SK-N-SH treated with all-trans-retinoic acid at 6 μM for 48 hours (cell line): ENCODE measurements at regions not wholly inside any gene's neighbourhood (a gene's known extent, or its start where the extent isn't known, plus 50 kb on each side); places are given as distances from the start of the nearest gene placed in this dataset.

ENCODE experiments used
- ATAC-seq: fragments of 200-7000 bp; cut with Tn5 transposase; 3 replicates; pipeline ENCODE4 v1.9.1; 2020; ENCODE audit warnings: mild to moderate bottlenecking, moderate library complexity
- ARNTL ChIP-seq: fragments of 450-650 bp; formaldehyde crosslinking; IDR thresholded peaks from 2 replicates; pipeline ENCODE4 v1.5.0; 2020; ENCODE audit warnings: low read depth, mild to moderate bottlenecking, moderate library complexity, borderline replicate concordance
- BACH2 ChIP-seq: fragments of 250-450 bp; sonication (Bioruptor Pico); IDR thresholded peaks from 2 replicates; pipeline ENCODE4 v1.9.0; 2021; ENCODE audit warnings: mild to moderate bottlenecking, borderline replicate concordance
- CSDC2 ChIP-seq: fragments of 250-450 bp; sonication (Bioruptor Pico); IDR thresholded peaks from 2 replicates; pipeline ENCODE4 v1.5.0; 2020; ENCODE audit warnings: mild to moderate bottlenecking, moderate library complexity
- ESRRG ChIP-seq: fragments of 250-450 bp; sonication (Bioruptor Pico); IDR thresholded peaks from 2 replicates; pipeline ENCODE4 v1.6.1; 2021; ENCODE audit warnings: mild to moderate bottlenecking
- GLIS3 ChIP-seq: fragments of 250-450 bp; sonication (Bioruptor Pico); IDR thresholded peaks from 2 replicates; pipeline ENCODE4 v1.5.0; 2020; ENCODE audit warnings: mild to moderate bottlenecking, moderate library complexity
- ISL1 ChIP-seq: fragments of 250-450 bp; sonication (Bioruptor Pico); IDR thresholded peaks from 2 replicates; pipeline ENCODE4 v2.1.2; 2022; ENCODE audit warnings: mild to moderate bottlenecking, moderate library complexity
- OSR1 ChIP-seq: fragments of 250-450 bp; sonication (Bioruptor Pico); IDR thresholded peaks from 2 replicates; pipeline ENCODE4 v1.8.0; 2022; ENCODE audit warnings: moderate library complexity, mild to moderate bottlenecking, inconsistent platforms
- PPARA ChIP-seq: fragments of 250-450 bp; sonication (Bioruptor Pico); IDR thresholded peaks from 2 replicates; pipeline ENCODE4 v1.5.0; 2020; ENCODE audit warnings: mild to moderate bottlenecking, borderline replicate concordance
- RARB ChIP-seq: fragments of 250-450 bp; sonication (Bioruptor Pico); IDR thresholded peaks from 2 replicates; pipeline ENCODE4 v1.8.0; 2021; ENCODE audit warnings: mild to moderate bottlenecking, moderate library complexity
- SNAI2 ChIP-seq: fragments of 250-450 bp; sonication (Bioruptor Pico); IDR thresholded peaks from 2 replicates; pipeline ENCODE4 v1.5.0; 2020; ENCODE audit warnings: mild to moderate bottlenecking, moderate library complexity
- TCF4 ChIP-seq: fragments of 250-450 bp; sonication (Bioruptor Pico); IDR thresholded peaks from 2 replicates; pipeline ENCODE4 v1.8.0; 2021; ENCODE audit warnings: mild to moderate bottlenecking, moderate library complexity, borderline replicate concordance
- TOX ChIP-seq: fragments of 250-450 bp; sonication (Bioruptor Pico); IDR thresholded peaks from 2 replicates; pipeline ENCODE4 v1.8.0; 2021; ENCODE audit warnings: mild to moderate bottlenecking, moderate library complexity, borderline replicate concordance
- ZC3H10 ChIP-seq: fragments of 250-450 bp; sonication (Bioruptor Pico); IDR thresholded peaks from 2 replicates; pipeline ENCODE4 v1.5.1; 2021; ENCODE audit warnings: mild to moderate bottlenecking, moderate library complexity
- ZFP3 ChIP-seq: fragments of 250-450 bp; sonication (Bioruptor Pico); IDR thresholded peaks from 2 replicates; pipeline ENCODE4 v1.5.0; 2020; ENCODE audit warnings: mild to moderate bottlenecking, moderate library complexity
- ZFP30 ChIP-seq: fragments of 450-650 bp; formaldehyde crosslinking; IDR thresholded peaks from 2 replicates; pipeline ENCODE4 v1.5.0; 2022; ENCODE audit warnings: mild to moderate bottlenecking, moderate library complexity
- ZNF565 ChIP-seq: fragments of 450-650 bp; formaldehyde crosslinking; conservative IDR thresholded peaks from 2 replicates; pipeline ENCODE4 v1.5.0; 2020; ENCODE audit warnings: low read depth, mild to moderate bottlenecking, moderate library complexity
- ZNF70 ChIP-seq: fragments of 450-650 bp; formaldehyde crosslinking; IDR thresholded peaks from 2 replicates; pipeline ENCODE4 v1.5.0; 2020; ENCODE audit warnings: mild to moderate bottlenecking, moderate library complexity
- TF ChIP-seq, protein P1 (sequence below): fragments of 250-450 bp; sonication (Bioruptor Pico); IDR thresholded peaks from 2 replicates; pipeline ENCODE4 v1.8.0; 2020; ENCODE audit warnings: mild to moderate bottlenecking, moderate library complexity, borderline replicate concordance
- TF ChIP-seq, protein P2 (sequence below): fragments of 250-450 bp; sonication (Bioruptor Pico); IDR thresholded peaks from 2 replicates; pipeline ENCODE4 v1.5.1; 2021; ENCODE audit warnings: mild to moderate bottlenecking, moderate library complexity
- TF ChIP-seq, protein P3 (sequence below): fragments of 250-450 bp; sonication (Bioruptor Pico); IDR thresholded peaks from 2 replicates; pipeline ENCODE4 v1.5.0; 2020; ENCODE audit warnings: mild to moderate bottlenecking, moderate library complexity
- TF ChIP-seq, protein P4 (sequence below): fragments of 250-450 bp; sonication (Bioruptor Pico); IDR thresholded peaks from 2 replicates; pipeline ENCODE4 v1.8.0; 2021; ENCODE audit warnings: low read depth, mild to moderate bottlenecking, moderate library complexity, borderline replicate concordance
- TF ChIP-seq, protein P5 (sequence below): fragments of 250-450 bp; sonication (Bioruptor Pico); IDR thresholded peaks from 2 replicates; pipeline ENCODE4 v1.5.1; 2020; ENCODE audit warnings: low read depth, mild to moderate bottlenecking, moderate library complexity

DNA sequence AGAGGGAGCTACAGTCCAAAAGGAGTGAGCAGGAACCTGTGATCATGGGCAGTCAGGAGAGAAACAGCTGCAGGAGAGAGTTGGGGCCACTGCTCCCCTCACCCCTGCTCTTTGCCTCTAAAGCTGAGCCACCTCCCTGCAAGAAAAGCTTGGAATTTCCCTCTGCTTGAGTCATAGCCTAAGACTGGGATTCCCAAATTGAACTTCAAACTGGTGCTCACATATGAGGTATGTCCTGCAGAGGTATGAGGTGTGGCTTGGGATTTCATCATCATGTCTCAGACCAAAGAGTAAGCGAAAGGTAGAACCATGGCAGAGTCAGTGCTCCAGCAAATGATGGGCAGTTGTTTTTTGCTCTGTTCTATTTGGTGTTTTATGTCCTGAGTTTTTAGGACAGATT lies 237.1 kb upstream of the NRP1 start:
- TF ChIP-seq SNAI2 (no peak), ZNF70 (CRISPR knock-in tag) (no peak), ZFP30 (no peak), ESRRG (CRISPR knock-in tag) (no peak), ZFP3 (CRISPR knock-in tag) (no peak), CSDC2 (CRISPR knock-in tag) (no peak), TOX (CRISPR knock-in tag) (no peak), ISL1 (CRISPR knock-in tag) (no peak)
- TF ChIP-seq, protein P1, sequence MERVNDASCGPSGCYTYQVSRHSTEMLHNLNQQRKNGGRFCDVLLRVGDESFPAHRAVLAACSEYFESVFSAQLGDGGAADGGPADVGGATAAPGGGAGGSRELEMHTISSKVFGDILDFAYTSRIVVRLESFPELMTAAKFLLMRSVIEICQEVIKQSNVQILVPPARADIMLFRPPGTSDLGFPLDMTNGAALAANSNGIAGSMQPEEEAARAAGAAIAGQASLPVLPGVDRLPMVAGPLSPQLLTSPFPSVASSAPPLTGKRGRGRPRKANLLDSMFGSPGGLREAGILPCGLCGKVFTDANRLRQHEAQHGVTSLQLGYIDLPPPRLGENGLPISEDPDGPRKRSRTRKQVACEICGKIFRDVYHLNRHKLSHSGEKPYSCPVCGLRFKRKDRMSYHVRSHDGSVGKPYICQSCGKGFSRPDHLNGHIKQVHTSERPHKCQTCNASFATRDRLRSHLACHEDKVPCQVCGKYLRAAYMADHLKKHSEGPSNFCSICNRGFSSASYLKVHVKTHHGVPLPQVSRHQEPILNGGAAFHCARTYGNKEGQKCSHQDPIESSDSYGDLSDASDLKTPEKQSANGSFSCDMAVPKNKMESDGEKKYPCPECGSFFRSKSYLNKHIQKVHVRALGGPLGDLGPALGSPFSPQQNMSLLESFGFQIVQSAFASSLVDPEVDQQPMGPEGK (CRISPR knock-in tag), result no peak
- TF ChIP-seq, protein P2, sequence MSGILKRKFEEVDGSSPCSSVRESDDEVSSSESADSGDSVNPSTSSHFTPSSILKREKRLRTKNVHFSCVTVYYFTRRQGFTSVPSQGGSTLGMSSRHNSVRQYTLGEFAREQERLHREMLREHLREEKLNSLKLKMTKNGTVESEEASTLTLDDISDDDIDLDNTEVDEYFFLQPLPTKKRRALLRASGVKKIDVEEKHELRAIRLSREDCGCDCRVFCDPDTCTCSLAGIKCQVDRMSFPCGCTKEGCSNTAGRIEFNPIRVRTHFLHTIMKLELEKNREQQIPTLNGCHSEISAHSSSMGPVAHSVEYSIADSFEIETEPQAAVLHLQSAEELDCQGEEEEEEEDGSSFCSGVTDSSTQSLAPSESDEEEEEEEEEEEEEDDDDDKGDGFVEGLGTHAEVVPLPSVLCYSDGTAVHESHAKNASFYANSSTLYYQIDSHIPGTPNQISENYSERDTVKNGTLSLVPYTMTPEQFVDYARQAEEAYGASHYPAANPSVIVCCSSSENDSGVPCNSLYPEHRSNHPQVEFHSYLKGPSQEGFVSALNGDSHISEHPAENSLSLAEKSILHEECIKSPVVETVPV (CRISPR knock-in tag), result no peak
- TF ChIP-seq, all 23 proteins: peak for 0
- ATAC-seq, result no peak

DNA sequence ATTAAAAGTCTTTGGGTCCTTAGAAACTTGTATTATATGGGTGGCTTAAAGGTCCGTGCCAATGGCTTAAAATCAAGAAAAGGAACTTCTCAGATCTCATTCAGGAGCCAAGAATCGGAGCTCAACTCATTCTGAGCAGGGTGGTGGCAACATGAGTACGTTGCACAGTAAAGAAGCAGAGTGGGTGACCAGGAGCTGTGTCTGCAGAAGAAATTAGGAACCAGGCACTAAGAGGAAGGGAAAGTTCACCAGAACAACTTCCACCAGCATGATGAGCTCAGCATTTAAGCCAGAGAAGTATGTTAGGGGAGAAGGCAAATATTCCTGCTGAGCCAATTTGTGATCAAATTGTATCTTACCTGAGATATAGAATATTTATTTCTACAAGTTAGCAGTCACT lies 236.0 kb upstream of the NRP1 start:
- ATAC-seq, result no peak
- no peak for TF ChIP-seq SNAI2
- no peak for TF ChIP-seq ARNTL
- no peak for TF ChIP-seq ZFP30
- TF ChIP-seq, protein P3, sequence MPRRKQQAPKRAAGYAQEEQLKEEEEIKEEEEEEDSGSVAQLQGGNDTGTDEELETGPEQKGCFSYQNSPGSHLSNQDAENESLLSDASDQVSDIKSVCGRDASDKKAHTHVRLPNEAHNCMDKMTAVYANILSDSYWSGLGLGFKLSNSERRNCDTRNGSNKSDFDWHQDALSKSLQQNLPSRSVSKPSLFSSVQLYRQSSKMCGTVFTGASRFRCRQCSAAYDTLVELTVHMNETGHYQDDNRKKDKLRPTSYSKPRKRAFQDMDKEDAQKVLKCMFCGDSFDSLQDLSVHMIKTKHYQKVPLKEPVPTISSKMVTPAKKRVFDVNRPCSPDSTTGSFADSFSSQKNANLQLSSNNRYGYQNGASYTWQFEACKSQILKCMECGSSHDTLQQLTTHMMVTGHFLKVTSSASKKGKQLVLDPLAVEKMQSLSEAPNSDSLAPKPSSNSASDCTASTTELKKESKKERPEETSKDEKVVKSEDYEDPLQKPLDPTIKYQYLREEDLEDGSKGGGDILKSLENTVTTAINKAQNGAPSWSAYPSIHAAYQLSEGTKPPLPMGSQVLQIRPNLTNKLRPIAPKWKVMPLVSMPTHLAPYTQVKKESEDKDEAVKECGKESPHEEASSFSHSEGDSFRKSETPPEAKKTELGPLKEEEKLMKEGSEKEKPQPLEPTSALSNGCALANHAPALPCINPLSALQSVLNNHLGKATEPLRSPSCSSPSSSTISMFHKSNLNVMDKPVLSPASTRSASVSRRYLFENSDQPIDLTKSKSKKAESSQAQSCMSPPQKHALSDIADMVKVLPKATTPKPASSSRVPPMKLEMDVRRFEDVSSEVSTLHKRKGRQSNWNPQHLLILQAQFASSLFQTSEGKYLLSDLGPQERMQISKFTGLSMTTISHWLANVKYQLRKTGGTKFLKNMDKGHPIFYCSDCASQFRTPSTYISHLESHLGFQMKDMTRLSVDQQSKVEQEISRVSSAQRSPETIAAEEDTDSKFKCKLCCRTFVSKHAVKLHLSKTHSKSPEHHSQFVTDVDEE, result no peak
- no peak for TF ChIP-seq CSDC2 (CRISPR knock-in tag)
- no peak for TF ChIP-seq ISL1 (CRISPR knock-in tag)
- TF ChIP-seq ZNF565 (CRISPR knock-in tag), result no peak
- TF ChIP-seq ZC3H10 (CRISPR knock-in tag), result no peak
- no peak for TF ChIP-seq OSR1 (CRISPR knock-in tag)
- TF ChIP-seq, protein P4, sequence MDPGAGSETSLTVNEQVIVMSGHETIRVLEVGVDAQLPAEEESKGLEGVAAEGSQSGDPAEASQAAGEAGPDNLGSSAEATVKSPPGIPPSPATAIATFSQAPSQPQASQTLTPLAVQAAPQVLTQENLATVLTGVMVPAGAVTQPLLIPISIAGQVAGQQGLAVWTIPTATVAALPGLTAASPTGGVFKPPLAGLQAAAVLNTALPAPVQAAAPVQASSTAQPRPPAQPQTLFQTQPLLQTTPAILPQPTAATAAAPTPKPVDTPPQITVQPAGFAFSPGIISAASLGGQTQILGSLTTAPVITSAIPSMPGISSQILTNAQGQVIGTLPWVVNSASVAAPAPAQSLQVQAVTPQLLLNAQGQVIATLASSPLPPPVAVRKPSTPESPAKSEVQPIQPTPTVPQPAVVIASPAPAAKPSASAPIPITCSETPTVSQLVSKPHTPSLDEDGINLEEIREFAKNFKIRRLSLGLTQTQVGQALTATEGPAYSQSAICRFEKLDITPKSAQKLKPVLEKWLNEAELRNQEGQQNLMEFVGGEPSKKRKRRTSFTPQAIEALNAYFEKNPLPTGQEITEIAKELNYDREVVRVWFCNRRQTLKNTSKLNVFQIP (CRISPR knock-in tag), result no peak
- TF ChIP-seq BACH2, result no peak
- TF ChIP-seq ZFP3 (CRISPR knock-in tag), result no peak
- TF ChIP-seq GLIS3, result no peak
- no peak for TF ChIP-seq RARB (CRISPR knock-in tag)
- no peak for TF ChIP-seq TCF4 (CRISPR knock-in tag)

DNA sequence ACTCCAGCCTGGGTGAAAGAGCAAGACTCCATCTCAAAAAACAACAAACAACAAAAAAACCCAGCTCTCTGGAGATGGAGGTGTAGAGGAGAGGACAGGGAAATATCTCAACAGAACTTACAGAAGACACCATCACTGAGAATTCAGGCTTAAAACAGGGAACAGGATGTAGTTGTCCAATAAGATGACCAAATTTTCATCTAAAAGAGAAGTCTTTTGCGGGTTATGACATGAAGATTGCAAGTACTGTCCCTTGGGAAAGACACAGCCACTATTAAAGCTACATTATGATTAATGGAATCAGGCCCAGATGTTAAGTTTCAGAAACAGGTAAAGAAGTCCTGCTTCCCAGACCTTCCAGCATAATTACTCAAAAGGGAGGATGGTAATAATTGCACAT lies 235.2 kb upstream of the NRP1 start:
- no peak for ATAC-seq
- no peak for TF ChIP-seq GLIS3
- no peak for TF ChIP-seq ISL1 (CRISPR knock-in tag)
- TF ChIP-seq SNAI2, result no peak
- TF ChIP-seq BACH2, result no peak
- no peak for TF ChIP-seq CSDC2 (CRISPR knock-in tag)

DNA sequence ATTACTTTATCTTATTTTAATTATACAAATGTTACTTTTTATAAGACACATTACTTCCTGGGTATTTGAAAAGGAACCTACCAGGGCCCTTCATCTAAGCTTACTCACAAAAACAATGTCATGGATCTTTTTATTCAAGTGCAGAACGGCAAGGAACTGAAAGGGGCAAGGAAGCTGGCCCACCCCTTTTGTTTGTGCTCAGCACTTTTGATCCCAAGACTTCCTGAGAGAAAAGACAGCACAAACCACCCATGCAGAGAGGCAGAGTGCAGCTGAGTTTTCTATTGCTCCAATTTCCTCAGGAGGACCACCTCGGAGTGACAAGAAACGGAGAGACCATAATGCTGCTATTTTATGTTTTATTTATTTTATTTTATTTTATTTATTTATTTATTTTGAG lies 232.0 kb upstream of the NRP1 start:
- ATAC-seq, result no peak; the same call in 2 of the 3 replicates
- TF ChIP-seq, protein P4 (CRISPR knock-in tag), result no peak
- no peak for TF ChIP-seq BACH2
- no peak for TF ChIP-seq TOX (CRISPR knock-in tag)
- TF ChIP-seq, protein P5, sequence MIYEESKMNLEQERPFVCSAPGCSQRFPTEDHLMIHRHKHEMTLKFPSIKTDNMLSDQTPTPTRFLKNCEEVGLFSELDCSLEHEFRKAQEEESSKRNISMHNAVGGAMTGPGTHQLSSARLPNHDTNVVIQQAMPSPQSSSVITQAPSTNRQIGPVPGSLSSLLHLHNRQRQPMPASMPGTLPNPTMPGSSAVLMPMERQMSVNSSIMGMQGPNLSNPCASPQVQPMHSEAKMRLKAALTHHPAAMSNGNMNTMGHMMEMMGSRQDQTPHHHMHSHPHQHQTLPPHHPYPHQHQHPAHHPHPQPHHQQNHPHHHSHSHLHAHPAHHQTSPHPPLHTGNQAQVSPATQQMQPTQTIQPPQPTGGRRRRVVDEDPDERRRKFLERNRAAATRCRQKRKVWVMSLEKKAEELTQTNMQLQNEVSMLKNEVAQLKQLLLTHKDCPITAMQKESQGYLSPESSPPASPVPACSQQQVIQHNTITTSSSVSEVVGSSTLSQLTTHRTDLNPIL, result no peak
- TF ChIP-seq, protein P3, result no peak
- no peak for TF ChIP-seq OSR1 (CRISPR knock-in tag)
- no peak for TF ChIP-seq CSDC2 (CRISPR knock-in tag)
- no peak for TF ChIP-seq SNAI2
- no peak for TF ChIP-seq TCF4 (CRISPR knock-in tag)
- no peak for TF ChIP-seq ARNTL
- no peak for TF ChIP-seq ZNF565 (CRISPR knock-in tag)
- TF ChIP-seq GLIS3, result no peak
- TF ChIP-seq ZFP3 (CRISPR knock-in tag), result no peak
- no peak for TF ChIP-seq ESRRG (CRISPR knock-in tag)
- no peak for TF ChIP-seq PPARA (CRISPR knock-in tag)
